ENCODE measurements at regions not wholly inside any gene's neighbourhood (a gene's known extent, or its start where the extent isn't known, plus 50 kb on each side); places are given as distances from the start of the nearest gene placed in this dataset.

- no peak for TF ChIP-seq CTCF (IDR thresholded peaks at IDR 0.05)
- no peak for TF ChIP-seq REST (IDR thresholded peaks at IDR 0.05; ENCODE audit: insufficient read depth in 1 of 2, low read depth in 2 of 2, low read length in 1 of 2)
- TF ChIP-seq POLR2AphosphoS5 (IDR thresholded peaks at IDR 0.05; ENCODE audit: low read depth, low read length) = no peak
- TF ChIP-seq SIN3A (IDR thresholded peaks at IDR 0.05; ENCODE audit: borderline replicate concordance, insufficient read depth, low read depth, low read length) = no peak
These were observed 104.9 kb upstream of the ZWINT start for GRCh38 chr10:56466005-56466404.

Measured in Panc1 (cell line).